ENCODE measurements at regions not wholly inside any gene's neighbourhood (a gene's known extent, or its start where the extent isn't known, plus 50 kb on each side); places are given as distances from the start of the nearest gene placed in this dataset.

GRCh38 chr3:24951180-24951579 lies 456.5 kb upstream of the THRB start:
- H3K4me3 ChIP-seq: no peak overlapping the region

DNA sequence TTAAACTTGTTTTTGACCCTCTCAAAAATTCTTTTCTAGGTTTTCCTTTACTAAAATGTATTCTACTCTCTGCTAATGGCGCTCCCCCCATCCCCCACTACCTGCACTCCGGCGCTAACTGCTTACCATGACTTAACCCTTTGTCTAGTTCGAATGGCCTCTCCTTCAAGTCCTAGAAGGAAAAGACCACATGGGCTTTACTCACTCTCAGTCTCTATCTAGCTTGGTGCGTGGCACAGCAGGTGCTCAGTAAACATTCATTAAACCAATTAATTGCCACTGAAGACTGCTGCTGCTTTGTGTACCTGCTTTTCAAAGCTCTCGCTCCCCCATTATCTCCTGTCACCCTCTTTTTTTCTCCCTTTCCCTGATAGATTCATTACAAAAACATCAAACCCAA lies 457.7 kb upstream of the THRB start:
- H3K27me3 ChIP-seq: no peaks in the 10 kb centered on the region

More at GRCh38 chr3:24951180-24951579, 456.5 kb upstream of the THRB start:
- ATAC-seq: no peak
- H3K4me1 ChIP-seq: no peaks in the 10 kb centered on the region
- WGBS, 2 donors: 64 to 79% methylated on average over 4 of the region's 4 CpGs
- intact Hi-C loops (cut with DNase I): no loop called here
- no peak overlapping the region for H3K27ac ChIP-seq
- DNase-seq: no peak
- no peaks in the 10 kb centered on the region for H3K36me3 ChIP-seq (replicated peaks in 1 of 2; ENCODE audit: insufficient read depth in 1 of 2, low read depth in 2 of 2)
- no peaks in the 10 kb centered on the region for H3K27me3 ChIP-seq
- TF ChIP-seq, protein P1, sequence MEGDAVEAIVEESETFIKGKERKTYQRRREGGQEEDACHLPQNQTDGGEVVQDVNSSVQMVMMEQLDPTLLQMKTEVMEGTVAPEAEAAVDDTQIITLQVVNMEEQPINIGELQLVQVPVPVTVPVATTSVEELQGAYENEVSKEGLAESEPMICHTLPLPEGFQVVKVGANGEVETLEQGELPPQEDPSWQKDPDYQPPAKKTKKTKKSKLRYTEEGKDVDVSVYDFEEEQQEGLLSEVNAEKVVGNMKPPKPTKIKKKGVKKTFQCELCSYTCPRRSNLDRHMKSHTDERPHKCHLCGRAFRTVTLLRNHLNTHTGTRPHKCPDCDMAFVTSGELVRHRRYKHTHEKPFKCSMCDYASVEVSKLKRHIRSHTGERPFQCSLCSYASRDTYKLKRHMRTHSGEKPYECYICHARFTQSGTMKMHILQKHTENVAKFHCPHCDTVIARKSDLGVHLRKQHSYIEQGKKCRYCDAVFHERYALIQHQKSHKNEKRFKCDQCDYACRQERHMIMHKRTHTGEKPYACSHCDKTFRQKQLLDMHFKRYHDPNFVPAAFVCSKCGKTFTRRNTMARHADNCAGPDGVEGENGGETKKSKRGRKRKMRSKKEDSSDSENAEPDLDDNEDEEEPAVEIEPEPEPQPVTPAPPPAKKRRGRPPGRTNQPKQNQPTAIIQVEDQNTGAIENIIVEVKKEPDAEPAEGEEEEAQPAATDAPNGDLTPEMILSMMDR (IDR thresholded peaks at IDR 0.05): no peak
- no peak for TF ChIP-seq POLR2A (IDR thresholded peaks at IDR 0.05)
- no peaks in the 10 kb centered on the region for H3K9me3 ChIP-seq

DNA sequence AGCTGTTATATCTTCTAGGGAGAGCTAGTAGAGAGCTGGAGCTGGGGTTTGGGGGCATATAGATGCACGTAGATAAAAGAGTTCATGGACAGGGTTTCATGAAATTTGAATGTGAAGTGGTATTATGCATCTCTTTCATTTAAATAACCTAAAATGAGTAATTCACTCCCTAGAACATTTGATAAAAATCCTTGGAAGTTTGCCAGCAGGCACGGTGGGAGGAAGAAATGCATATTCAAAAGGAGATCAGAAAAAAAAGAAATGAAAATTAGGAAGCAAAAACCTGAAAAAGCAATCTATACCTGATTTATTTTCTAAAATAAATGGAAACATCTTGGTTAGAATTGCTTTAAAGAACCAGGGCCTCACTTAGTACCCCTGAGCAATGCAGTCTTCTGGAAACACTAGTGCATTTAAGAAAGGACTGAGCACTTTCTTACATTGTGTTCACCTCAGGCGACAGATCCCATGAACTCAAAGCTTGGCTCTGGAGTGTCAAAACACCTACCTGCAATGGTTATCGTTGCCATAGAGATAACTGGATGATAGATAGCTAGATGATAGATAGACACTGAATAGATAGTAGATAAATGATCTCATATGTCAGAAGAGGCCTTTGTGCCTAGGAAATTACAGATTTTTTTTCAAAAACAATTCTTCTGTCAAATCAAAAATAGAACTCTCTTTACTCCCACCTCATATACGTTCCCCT lies 458.6 kb upstream of the THRB start:
- Histone ChIP-seq H3K4me1 (no peaks in the 10 kb centered on the region), H3K27ac (no peak overlapping the region), H3K36me3 (replicated peaks in 1 of 2; ENCODE audit: insufficient read depth in 1 of 2, low read depth in 2 of 2) (no peaks in the 10 kb centered on the region), H3K9me3 (no peaks in the 10 kb centered on the region), H3K4me3 (no peak overlapping the region), H3K27me3 (no peaks in the 10 kb centered on the region)
- WGBS, 2 donors: 46 to 53% methylated on average over 5 of the region's 5 CpGs
- intact Hi-C loops (cut with DNase I): no loop called here
- DNase-seq: no peak
- no peak for ATAC-seq
- no peak for TF ChIP-seq POLR2A (IDR thresholded peaks at IDR 0.05)
- TF ChIP-seq, protein P1 (IDR thresholded peaks at IDR 0.05): no peak

More for the DNA sequence above, 457.7 kb upstream of the THRB start:
- Histone ChIP-seq H3K4me3 (no peak overlapping the region), H3K9me3 (no peaks in the 10 kb centered on the region), H3K36me3 (replicated peaks in 1 of 2; ENCODE audit: insufficient read depth in 1 of 2, low read depth in 2 of 2) (no peaks in the 10 kb centered on the region), H3K27ac (no peak overlapping the region), H3K4me1 (no peaks in the 10 kb centered on the region)
- ATAC-seq (no peak), DNase-seq (no peak)
- TF ChIP-seq, protein P1 (IDR thresholded peaks at IDR 0.05): no peak
- no peak for TF ChIP-seq POLR2A (IDR thresholded peaks at IDR 0.05)
- WGBS, 2 donors: 47 to 56% methylated on average over 6 of the region's 6 CpGs
- intact Hi-C loops (cut with DNase I): no loop called here

- Histone ChIP-seq H3K27ac (no peak overlapping the region), H3K36me3 (replicated peaks in 1 of 2; ENCODE audit: insufficient read depth in 1 of 2, low read depth in 2 of 2) (no peaks in the 10 kb centered on the region), H3K27me3 (no peaks in the 10 kb centered on the region), H3K4me1 (no peaks in the 10 kb centered on the region), H3K9me3 (no peaks in the 10 kb centered on the region), H3K4me3 (no peak overlapping the region)
- intact Hi-C loops (cut with DNase I): no loop called here
- DNase-seq (no peak), ATAC-seq (no peak)
- TF ChIP-seq, protein P1 (IDR thresholded peaks at IDR 0.05): no peak
- no peak for TF ChIP-seq POLR2A (IDR thresholded peaks at IDR 0.05)
- 68 to 70% methylated on average over 4 of the region's 4 CpGs for WGBS, 2 donors
Observed at GRCh38 chr3:24956613-24957012, 462.0 kb upstream of the THRB start.

GRCh38 chr3:24958271-24958670 lies 463.6 kb upstream of the THRB start:
- no peak for ATAC-seq
- H3K36me3 ChIP-seq (replicated peaks in 1 of 2; ENCODE audit: insufficient read depth in 1 of 2, low read depth in 2 of 2): no peaks in the 10 kb centered on the region
- no peaks in the 10 kb centered on the region for H3K27me3 ChIP-seq
- no peaks in the 10 kb centered on the region for H3K4me1 ChIP-seq
- WGBS, 2 donors: 36 to 58% methylated on average over 2 of the region's 2 CpGs
- H3K9me3 ChIP-seq: no peaks in the 10 kb centered on the region
- no peak overlapping the region for H3K27ac ChIP-seq
- no peak overlapping the region for H3K4me3 ChIP-seq
- intact Hi-C loops (cut with DNase I): no loop called here
- DNase-seq: no peak
- TF ChIP-seq POLR2A (IDR thresholded peaks at IDR 0.05): no peak
- TF ChIP-seq, protein P1 (IDR thresholded peaks at IDR 0.05): no peak
